HG03469 (cell line): ENCODE measurements at regions not wholly inside any gene's neighbourhood (a gene's known extent, or its start where the extent isn't known, plus 50 kb on each side); places are given as distances from the start of the nearest gene placed in this dataset.

ENCODE experiments used
- ATAC-seq: cut with Tn5 transposase; IDR thresholded peaks from one replicate; pipeline ENCODE4 v1.9.1; 2021; ENCODE audit warnings: mild to moderate bottlenecking, moderate library complexity, moderate number of reproducible peaks; ENCODE audit not compliant: unreplicated experiment

DNA sequence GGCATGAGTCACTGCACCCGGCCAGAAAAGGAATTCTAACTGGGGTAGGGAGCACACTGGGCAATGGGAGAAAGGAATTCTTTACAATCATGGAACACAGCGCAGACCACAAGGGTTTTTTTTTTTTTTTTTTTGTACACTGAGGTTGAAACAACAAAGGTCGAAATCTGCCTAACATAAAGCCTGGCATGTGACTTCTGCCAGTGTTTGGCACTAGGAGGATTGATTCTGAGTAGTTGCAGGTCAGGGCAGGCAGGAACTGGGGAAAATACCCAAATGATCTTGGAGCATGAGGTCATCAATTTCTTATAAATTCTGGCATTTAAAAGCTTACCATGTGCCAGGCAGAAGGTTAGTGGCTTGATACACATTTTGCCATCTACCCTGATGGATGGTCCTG is 202.0 kb upstream of the SNX19 start:
- no peak for ATAC-seq

DNA sequence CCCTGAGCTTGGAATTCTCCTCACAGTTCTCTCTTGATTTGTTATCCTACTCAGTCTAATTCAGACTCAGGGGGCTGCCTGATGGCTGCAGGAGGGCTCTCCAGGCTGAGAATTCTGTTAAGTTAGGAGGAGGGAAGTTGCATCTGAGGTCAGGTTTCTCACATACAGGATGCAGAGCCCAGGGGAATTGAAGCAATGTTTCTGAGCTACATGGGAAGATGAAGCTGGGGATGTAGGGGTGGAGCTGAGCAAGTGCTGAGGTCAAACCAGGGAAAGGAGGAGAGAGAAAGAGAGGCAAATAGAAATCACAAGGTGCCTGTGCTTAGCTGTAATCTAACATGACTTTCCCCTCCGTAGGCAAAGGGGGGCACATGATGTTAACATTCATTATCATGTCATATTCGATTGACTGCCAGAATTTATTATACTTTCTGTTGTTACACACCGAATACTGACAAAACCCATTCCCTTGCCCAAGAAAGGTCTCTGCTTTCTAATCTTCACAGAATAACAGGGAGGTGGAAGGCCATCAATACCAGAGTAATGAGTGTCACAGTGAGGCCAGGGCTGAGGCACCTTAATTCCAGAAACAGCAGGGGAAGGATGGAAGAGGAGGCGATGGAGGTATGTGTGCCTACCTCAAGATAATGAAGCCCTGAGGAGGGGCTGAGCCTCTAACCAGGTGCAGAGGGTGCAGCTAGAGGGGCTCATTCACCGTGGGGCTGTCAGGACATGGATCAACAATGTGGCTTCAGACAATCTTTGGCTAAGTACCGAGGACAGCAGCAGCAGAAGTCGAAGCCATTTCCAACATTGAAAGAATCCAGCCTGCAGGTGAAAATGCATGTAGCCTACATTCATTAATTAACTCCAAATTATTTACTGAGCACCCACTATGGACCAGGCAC is 205.4 kb upstream of the SNX19 start:
- ATAC-seq: no peak

DNA sequence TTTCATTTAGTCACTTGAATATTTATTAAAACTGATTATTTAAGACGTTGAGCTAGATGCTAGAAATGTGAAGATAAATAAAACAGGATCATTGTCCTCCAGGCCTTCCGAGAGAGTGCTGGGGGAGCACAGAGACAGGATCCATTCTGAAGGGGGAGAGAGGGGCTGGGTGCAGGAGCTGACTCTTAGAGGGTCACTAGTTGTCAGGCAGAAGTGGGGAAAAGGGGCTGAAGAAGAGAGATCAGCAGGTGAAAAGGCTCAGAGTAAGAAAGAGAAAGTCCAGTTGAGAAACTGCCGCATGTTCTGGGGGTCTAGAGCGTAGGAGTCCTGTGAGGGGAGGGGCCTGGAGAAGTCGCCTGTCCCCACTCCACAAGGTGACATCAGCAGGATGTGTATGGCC is 206.2 kb upstream of the SNX19 start:
- ATAC-seq: no peak

DNA sequence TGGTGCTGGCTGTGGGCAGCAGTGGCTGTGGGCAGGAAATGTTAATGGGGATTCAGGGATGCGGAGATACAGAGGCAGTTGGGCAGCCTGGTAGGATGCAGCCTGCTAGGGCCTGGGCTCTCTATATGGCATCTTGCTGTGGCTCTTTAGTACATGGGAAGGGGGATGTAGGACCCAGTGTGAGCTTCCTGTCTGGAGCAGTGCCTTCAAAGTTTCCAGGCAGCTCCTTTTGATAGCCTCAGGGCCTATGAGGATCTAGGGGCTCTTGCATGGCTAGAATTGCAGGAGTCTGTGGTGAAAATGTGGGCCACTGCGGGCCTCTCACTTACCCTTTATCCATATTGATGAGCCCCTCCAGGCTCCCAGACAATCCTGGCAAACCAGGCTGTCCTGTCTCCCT is 213.2 kb upstream of the SNX19 start:
- ATAC-seq: no peak

DNA sequence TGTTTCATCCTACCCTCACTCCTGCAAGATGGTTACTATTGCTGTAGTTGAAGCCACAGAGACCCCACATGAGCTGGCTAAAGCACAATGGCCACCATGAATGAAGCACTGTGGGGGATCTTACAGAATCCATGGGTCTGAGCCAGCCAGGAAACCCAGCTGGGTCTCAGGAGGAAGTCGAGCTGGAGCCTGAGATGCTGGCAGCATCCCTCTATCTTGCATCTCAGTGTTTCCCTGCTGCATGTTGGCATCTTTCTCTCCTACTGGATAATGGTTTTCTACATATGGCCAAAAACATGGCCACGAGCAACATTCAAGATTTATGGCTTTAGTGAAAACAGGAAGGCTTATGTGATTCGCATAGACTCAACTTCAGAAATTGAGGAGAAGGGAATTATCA is 219.3 kb upstream of the SNX19 start:
- no peak for ATAC-seq

DNA sequence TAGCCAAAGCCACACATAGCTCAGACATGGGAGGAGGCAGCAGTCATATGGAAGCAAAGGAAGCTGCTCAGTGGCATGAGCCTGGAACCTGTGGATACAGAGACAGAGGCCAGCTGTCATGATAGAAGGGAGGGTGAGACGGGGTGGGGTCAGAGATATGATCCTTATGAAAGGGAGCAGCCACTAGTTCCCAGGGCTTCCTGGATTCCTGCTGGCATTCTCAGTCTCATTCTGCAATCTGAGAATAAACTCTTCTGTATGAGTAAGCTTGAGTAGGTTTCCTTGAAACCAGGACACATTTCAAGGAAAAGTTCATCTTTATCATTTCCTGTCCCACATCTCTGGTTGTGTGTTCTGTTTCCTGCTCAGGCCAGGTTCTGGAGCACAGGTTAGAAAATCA is 220.2 kb upstream of the SNX19 start:
- ATAC-seq: no peak

DNA sequence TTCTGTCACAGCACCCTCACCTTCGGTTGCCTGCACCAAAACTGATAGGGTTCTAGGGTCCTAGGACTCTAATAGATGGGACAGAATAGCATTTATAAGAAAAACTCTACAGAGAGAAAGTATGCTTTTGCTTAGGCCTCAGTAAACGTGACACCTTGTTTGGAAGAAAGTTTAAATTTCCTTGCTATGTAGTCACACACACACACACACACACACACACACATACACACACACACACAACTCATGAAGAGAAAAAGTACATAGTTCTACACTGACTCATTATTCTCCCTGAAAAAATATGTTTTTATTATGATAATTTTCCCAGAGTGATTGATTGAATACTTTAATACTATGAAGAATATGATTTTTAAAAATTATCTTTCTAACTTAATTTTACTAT is 220.8 kb upstream of the SNX19 start:
- ATAC-seq: no peak

DNA sequence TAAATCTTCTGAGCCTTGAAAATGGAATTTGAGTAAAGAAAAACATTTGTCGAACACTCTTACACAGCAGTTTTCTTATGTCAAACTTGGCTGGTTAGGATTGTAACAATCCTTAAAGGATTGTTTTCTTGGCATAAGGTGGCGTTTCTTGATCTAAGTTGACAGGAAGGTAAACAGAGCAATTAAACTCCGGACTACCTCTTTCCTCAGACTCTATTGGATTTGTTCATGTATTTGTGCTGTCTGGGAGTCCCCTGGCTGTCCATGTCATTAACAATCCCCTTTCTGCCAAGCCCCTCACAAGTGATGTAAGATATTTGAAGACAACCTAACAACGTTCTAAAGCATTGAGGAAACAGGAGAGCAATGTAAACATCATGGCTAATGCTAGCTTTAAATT is 222.5 kb upstream of the SNX19 start:
- ATAC-seq: no peak

DNA sequence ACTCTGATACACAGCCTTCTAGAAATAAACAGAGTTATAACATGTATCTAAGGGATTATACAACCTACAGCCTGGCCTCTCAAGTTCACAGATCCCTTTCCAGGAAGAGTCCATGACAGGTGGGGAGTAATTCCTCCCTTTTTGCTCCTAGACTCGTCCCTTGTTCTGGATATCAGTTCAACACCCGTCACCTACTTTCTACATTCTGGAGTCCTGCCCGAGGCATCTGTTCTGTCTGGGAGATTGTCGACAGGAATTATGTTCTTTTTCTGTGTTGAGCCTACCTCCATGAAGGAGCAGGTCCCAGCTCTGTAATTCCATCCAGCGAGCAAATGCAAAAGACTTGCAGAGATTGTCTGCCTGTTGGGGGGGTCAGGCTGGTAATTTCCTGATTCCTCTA is 224.6 kb upstream of the NTM start:
- ATAC-seq: no peak

DNA sequence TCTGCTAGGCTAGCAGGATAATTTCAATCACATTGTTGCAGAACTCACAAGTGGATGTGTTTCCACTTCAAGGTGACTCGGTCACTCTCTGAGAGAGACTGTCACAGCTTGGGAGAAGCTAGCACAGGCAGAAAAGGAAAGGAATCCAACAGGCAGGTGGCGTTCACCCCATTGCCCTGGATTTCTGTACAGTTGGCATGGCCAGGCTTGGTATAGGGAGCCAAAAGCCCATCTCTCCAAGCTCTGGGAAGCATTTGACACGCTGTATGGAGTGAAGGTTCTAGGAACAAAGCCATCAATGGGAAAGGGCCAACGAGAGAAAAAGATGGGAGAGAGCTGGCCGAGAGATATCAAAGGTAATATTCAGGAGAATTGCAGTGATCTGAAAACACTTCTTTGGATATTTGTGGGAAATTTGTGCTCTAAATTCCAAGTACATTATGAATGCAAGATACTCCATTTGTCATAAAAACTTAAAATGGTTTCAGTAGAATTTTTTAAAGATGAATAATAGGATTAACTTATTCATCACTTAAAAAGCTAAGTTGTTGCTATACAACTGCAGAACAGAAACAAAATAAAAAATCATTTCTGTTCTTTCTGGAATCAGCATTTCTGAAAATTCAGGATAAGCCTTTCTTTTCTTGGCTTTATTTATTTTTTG is 223.5 kb upstream of the NTM start:
- no peak for ATAC-seq

DNA sequence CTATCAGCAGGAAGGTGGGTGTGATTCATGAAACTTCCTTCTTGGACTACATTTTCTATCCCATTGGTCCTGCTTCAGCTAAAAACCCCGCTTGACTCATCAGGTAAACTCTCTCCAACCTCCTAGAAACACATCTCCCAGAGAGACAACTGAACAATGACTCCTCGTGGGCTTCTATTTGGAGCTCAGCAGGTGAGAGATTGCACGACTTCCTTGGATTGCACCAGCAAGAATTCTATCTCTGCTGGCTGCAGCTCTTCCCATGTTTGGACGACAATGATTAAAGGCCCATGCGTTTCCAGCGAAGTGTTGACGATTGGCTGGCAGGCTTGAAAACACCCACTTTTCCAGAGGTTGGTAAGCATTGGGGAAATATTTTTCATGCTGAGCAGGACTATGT is 216.1 kb upstream of the NTM start:
- ATAC-seq: no peak

DNA sequence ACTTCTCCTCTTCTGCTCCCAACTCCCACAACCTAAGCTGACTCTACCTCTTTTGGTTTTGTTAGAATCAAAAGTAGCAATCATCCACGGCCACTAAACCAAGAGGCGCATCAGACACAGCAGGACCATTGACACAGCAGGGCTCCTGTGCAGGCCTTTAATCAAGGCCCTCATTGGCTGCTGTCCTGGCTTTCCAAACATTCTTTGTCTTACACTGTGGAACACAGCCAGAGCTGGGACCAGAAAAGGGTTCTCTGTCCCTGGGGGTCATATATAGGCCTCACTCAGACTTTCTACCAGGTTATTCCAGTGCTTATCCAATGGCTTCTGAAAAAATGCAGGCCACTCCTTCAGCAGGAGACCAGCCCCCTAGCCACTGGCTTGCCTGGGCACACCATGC is 212.7 kb upstream of the NTM start:
- no peak for ATAC-seq

DNA sequence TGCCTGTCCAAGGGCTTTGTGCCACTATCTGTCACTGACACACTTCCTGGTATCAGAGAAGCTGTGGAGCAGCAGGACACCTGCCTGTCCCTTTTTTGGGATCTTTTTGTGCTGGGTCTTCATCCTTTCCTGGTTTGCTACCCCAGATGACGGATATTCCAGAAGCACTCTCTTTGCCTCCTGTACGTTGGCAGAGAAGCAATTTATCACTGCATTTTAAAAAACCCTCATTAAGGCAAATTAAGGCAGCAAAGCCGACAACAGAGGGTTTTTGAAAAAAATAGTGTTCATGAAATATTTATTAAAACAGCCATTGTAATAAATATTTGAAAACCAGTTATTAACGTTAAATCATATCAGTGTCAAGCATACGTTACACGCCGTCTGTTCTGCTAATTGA is 209.6 kb upstream of the NTM start:
- ATAC-seq: no peak

DNA sequence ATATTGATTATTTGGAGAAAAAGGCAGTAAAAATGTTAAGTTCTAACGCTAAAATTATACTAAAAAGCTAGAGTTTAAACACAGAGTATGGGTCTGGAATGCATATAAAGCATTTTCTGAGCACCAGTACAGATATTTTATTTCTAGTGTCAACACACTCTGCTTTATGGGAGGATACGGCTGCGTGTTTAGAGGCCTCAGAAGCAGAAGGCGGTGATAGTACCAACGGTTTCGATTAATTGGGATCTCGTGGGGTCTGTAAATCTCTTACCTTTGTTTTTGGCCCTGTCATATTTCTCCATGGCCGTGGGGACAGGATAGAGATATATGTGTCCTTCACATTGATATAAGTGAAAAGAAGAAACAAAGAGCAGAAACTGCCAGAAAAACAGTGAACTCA is 206.8 kb upstream of the NTM start:
- no peak for ATAC-seq

DNA sequence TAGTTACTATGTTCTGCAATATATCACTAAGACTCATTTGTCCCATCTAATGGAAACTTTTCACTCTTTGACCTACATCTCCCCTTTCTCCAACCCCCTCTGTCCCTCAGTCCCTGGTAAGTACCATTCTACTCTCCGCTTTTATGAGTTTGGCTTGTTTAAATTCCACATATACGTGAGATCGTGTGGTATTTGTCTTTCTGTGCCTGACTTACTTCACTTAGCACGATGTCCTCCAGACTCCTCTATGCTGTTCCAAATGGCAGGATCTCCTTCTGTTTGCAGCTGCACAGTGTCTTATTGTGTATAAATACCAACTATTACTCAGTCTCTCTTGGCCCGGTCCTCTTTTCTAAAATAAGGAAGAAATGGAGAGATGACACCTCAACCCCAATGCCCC is 205.4 kb upstream of the NTM start:
- no peak for ATAC-seq

DNA sequence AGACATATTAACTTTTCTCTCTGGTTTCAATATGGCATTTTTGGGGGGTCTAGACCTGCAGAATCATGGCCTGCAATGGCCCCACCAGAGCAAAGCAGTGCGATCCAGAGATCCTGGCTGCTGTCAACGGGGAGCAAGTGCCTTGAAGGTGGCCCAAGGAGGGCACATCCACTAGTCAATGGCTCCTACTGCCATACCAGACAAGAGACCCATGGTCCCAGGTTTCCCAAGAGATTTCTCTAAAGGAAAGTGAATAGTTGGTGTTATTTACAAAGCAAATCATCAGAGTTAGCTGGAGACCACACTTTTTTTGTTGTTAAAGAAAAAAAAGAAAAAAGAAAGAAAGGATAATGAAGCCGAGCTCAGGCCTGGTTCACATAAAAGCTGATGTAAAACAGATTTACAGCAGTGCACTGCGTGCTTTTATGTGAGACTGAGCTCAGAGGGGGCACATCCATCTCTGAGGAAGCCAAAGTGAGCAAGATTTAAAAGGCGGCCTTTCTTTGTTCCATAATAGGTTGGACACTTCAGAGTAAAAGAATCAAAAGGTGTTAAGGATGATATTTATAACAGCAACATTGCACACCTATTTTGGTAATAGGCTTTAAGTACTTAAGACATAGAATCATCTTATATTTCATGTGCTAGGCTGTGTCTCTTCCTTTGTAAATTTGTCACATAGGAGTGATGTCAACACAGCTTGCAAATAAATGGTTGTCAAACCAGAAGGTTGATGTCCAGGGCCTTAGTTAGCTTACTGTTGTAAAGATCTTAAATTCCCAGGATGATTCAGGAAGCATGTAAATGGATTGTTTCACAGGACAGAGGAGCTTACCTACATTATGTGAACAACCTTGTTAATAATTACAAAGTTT is 201.3 kb upstream of the NTM start:
- ATAC-seq: no peak

DNA sequence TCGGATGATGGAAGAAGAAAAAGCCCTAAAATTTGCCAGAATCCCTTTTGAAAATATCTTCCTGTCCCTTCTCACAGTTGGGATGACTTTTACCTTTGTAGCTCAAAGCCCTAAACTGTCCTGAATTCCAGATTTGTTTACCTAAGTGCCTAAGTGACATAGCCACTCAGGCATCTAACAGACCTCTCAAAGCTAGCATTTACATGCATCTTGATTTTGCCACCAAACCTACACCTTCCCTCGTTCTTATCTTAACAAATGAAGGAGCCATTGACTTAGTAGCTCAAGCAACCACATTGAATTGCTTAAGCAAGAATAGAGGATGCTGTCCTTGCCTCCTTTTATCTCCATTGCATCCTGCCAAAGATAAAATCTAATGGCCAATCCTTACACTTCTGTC is 198.4 kb upstream of the NTM start:
- ATAC-seq: no peak

DNA sequence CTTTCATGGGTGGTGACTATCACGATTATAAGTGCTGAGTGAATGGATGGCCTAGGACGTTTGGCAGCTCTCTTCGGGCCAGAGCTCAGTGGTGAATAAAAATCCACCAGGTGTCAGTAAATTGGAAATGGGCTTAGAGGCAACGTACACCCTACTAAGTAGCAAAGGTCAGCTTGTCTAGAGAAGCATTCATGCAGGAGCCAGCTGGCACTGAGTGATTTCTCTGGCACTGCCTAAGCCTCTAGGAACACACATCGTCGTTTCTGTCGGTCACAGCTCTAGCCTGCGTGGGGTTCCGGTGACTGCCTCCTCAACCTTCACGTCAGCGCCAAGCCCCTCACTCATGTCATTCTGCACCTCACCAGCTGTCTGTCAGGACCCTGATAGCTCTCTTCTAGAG is 192.4 kb upstream of the NTM start:
- no peak for ATAC-seq

DNA sequence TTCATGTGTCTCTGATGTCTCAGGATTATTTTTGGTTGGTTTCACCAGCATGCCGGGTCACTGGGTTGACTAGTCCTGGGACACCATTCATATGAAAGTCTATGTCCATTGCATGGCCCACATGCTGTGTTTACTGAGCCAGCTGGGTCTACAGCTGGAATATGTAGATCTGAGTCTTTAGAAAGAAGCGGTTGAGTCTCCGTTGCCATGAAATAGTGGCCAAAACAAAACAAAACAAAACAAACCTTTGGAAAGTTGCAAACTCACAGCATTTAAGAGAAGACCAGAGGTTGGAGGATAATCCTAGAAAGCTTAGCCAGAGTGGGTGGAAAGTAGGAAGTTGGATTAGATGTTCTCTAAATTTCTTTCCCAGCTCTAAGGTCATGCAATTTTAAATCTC is 191.8 kb upstream of the NTM start:
- no peak for ATAC-seq

DNA sequence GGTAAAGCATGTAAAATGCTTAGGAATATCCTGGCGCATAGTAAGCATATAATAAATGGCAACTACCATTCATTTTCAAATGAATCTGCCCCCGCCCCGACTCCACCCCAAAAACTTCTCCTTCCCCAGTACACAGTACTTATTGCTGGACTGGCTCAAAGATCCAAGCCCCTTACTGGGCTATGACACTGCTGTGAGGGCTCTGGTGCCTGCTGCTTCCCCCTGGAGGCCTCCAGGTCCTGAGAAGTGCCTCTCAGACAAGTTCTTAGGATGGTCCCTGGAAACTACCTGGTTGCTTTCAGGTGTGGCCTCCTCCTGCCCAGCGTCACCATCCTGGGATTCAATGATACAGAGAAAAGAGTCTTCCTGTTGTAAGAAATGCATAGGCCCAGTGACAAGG is 190.6 kb upstream of the NTM start:
- no peak for ATAC-seq

DNA sequence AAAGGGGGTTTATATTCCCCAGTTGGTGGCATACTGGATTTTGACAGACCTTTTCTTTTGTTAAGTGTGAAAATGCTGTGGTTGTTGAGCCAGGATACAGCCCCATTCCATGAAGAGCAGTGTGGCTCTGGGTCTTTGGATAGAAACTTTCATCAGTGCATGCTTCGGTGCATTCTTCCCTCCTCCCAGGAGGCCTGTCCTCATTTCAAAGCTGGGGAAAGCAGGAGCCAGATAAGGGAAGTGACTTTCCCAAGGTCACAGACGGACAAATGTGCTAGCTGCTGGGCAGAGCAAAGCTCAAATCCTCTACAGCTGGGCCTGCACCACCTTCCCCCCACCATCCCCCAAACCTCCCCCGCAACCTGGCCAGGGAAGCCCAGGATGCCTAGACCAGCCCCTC is 184.5 kb upstream of the NTM start:
- no peak for ATAC-seq
